Astrocyte (in vitro differentiated cells and primary cell): ENCODE measurements at regions not wholly inside any gene's neighbourhood (a gene's known extent, or its start where the extent isn't known, plus 50 kb on each side); places are given as distances from the start of the nearest gene placed in this dataset.

ENCODE experiments used
- EZH2 ChIP-seq: IDR thresholded peaks from 2 replicates; pipeline ENCODE4 v1.6.1; 2012; ENCODE audit warnings: mild to moderate bottlenecking, low read length, inconsistent platforms; ENCODE audit not compliant: insufficient read depth
- TF ChIP-seq, protein P1 (sequence below): IDR thresholded peaks from 2 replicates; pipeline ENCODE4 v1.5.1; 2011; ENCODE audit warnings: low read depth, mild to moderate bottlenecking, inconsistent platforms, low read length, moderate library complexity; ENCODE audit not compliant: insufficient read depth

DNA sequence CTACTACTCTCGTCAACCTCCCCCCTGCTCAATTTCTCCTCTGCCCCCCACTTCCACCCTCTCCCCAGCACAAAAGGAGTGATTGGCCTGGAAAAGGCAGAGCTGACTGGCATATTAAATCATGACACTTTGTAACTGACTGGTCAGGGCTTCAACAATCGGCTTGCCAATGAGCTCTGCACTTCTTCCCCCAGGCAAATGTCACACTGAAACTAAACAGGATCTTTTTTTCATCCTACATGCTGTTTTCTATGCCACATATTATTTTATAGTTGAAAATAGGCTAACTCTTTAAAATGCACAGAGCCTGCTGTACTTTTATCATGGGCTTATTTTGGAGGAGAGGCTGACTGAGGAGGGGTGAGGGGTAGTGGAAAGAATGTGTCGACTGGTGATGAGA lies 295.2 kb downstream of the TCF7L2 start:
- TF ChIP-seq, protein P1, sequence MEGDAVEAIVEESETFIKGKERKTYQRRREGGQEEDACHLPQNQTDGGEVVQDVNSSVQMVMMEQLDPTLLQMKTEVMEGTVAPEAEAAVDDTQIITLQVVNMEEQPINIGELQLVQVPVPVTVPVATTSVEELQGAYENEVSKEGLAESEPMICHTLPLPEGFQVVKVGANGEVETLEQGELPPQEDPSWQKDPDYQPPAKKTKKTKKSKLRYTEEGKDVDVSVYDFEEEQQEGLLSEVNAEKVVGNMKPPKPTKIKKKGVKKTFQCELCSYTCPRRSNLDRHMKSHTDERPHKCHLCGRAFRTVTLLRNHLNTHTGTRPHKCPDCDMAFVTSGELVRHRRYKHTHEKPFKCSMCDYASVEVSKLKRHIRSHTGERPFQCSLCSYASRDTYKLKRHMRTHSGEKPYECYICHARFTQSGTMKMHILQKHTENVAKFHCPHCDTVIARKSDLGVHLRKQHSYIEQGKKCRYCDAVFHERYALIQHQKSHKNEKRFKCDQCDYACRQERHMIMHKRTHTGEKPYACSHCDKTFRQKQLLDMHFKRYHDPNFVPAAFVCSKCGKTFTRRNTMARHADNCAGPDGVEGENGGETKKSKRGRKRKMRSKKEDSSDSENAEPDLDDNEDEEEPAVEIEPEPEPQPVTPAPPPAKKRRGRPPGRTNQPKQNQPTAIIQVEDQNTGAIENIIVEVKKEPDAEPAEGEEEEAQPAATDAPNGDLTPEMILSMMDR, result no peak
- no peak for TF ChIP-seq EZH2
